HuH-7.5 (cell line): ENCODE measurements at regions not wholly inside any gene's neighbourhood (a gene's known extent, or its start where the extent isn't known, plus 50 kb on each side); places are given as distances from the start of the nearest gene placed in this dataset.

Source experiments
- DNase-seq: peaks from one replicate; pipeline ENCODE4 v3.0.0; 2011; ENCODE audit warnings: low spot score

DNA sequence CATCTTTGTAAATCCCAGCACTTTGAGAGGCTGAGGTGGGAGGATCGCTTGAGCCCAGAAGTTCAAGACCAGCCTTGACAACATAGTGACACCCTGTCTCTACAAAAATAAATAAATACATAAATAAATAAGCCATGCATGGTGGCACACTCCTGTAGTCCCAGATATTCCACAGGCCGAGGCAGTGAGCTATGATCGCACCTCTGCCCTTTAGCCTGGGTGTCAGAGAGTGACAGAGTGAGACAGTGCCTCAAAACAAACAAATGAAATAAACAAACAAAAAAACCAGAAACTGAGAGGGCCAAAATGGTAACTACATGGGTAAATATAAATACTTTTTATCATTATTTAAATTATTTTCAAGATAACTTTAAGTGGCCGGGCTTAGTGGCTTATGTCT is 445.4 kb downstream of the ZIC1 start:
- DNase-seq, result no peak

DNA sequence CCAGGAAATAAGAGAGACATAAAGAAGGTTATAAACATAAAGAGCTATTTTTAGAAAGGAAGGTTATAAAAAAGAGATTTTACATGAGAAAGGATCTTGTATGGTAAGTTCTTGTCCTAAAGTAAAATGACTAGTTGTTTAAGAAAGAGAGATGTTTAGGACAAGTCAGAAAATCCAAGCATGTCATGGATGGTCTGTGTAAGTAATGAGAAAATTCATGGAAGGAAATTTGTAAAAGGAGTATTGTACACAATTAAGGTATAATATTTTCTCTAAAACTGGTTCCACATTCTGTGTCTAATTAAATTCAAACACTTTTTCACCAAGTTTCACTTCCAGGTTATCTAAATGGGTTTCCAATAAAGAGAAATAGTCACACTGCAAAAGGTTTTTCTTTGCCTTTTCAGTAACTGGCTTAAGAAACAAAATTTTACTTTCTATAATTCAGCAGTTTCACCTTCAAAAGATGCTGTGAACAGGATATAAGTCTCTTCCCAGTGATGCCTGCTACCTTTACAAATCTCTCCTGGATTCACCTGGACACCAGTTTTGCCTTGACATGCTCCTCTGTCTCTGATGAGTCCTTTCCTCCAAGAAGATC is 455.7 kb downstream of the ZIC1 start:
- DNase-seq, result no peak

DNA sequence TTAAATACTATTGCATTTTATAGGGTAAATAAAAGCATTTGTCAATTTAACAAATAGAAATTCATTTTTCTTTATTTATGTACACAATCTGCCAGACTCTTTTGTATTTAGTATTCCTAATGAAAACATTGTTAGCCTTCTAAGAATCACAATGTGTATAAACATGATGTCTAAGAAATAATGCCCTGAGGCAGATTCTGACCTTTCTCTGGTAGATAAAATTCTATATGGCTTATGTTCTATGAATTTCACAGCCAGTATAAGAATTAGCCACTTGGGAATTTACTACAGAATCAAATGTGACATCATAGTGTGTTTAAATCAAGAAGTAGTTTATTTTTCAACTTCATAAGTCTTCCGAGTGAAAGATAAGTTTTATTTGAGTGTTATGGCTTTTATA is 457.4 kb downstream of the ZIC1 start:
- no peak for DNase-seq

DNA sequence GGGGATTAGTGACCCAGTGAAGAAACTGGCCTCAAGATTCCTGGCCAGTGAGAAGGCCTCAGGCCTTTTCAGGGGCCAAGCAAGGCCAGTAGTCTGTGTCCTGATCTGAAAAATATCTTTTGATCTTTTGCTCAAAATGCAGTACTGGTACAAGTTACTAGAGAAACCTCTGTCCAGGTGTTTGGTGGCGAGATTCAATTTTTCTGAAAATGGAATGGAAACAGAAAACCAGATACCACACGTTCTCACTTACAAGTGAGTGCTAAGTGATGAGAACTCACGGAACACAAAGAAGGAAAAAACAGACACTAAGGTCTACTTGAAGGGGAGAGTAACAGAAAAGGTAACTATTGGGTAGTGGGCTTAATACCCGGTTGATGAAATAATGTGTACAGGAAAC is 463.4 kb downstream of the ZIC1 start:
- no peak for DNase-seq

DNA sequence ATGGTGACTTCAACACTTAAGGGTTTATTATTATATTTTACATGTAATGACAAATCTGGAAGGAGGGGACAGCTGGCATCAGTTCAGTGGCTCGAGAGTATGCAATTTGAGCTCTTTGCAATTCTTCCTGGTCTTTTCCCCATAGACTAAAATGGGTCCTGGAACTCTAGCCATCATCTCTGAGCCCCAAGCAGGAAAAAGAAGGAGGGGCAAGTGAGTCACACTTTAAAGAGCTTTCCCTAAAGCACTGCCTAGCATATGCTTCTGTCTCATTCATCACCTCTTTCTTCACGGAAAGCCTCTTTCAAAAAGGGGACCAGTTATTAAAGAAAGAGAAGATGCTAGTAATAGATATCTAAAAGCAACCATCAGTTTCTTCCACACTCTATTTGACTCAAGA is 466.3 kb downstream of the ZIC1 start:
- no peak for DNase-seq

DNA sequence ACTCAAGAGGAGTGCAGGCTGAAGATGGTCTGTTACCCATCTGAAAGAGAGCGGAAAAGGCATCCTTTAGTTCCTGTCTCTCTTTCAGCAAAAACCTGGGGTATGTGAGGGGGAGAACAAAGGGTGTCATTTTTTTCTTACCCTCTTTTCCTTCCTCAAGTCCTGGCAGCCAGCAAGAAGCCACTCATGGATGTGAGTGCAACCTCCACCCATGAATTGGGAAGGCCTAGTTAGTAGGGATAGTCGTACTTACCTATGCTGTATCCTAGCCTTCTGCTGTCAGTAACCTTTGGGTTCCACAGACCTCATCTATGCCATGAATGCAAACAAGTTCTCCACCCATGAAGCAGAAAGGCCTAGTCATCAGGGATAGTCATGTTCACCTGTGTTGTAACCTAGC is 472.8 kb downstream of the ZIC1 start:
- DNase-seq, result no peak

DNA sequence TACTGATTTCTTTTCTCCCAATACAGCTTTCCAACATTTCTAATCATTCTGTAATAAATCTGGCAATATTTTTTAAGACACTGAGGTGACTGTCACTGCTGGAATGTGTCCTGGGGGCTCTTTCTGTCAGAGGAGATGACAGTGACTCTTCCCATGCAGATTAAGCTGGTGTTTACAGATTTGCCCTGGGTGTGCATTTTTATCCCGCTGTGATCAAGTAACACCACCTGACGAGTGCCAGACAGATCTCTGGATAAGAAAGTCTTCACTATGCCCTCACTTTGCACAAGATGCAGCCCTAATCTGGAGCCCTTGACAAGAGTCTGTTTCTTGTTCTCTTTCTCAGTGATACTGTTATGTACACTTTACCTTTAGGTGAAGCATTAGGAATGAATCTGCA is 477.7 kb downstream of the ZIC1 start:
- no peak for DNase-seq

DNA sequence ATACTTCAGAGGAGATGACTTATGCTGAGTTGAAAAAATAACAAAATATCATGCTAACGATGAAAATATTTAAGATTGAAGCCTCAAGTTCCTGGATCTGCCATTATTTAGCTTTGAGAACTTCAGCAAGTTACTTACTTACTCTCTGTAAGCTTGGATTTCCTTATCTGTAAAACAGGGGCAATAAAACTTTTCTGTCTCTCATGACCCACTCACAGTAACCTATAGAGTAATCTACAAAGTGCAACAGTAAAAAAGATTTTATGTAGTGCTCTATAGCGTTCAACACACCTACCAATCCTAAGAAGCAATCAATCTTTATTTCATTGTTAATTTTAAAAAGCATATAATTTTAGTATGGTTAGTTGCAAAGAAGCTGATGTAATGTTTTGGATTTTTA is 478.6 kb downstream of the ZIC1 start:
- DNase-seq, result no peak

DNA sequence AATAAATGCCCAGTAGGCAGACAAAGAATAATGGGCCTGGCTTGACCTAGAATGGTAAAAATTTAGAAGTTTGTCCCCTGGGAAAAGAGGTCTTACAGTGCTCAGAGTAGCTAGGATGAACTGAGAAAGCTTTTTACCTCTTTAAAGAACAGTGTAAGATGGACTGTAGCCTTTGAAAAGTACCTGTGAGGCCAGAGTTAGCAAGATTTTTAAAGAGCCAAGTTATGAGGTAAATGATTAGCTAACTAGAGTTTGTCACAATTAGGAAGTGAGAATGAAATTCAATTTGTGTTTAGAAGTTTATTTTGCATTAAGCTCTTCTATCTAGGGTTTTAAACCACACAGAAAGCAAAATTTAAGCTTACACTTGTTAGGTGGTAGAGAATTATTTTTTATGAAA is 480.9 kb downstream of the ZIC1 start:
- DNase-seq, result no peak

DNA sequence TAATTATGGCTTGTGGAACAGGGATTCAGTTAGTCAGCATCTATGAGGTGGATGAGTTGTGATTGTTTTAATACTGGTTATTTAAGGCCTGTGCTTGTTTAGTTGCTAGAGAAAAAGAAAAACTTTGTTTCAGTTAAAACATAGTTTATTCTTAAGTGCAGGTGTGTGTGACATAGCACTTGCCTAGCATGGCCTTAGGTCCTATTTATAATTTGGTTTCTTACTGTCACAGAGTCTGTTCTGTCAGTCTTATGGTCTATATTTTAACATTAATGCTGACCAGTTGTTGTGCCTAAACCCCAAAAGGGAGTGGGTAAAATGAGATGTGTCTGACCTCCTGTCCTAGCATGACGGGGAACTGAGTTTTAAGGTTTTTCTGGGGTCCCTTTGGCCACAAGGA is 486.3 kb downstream of the ZIC1 start:
- no peak for DNase-seq

DNA sequence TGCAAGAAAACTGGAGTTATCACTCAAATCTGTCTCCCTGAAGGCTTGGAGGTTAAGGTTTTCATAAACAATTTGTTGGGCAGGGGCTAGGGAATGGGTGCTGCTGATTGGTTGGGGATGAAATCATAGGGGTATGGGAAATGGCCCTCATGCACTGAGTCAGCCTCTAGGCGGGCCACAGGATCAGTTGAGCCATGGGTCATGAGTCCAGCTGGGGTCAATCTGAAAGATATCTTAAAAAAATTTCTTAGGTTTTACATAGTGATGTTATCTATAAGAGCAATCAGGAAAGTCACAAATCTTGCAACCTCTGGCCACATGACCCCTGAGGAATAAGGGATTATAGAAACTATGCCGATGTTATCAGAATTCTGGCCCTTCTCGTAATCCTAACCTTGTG is 491.7 kb downstream of the ZIC1 start:
- DNase-seq, result no peak

DNA sequence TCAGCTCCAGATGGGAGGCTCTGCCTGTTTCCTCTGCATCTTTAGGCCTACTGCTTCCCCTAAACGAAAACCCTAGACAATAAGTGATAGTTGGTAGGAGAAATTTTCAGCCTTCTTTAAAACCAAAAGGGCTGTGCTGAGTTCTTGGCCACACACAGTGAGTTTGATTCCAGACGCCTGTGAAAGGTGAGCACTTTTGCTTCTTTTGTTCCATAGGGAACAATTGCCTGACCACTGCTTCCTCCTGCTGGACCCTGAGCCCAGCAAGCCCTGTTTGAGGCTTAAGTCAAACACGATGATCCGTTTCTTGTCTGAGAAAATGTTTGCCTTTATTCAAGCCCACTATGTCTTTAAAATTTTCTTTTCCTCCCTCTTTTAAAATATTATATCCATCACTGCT is 493.9 kb downstream of the ZIC1 start:
- no peak for DNase-seq

DNA sequence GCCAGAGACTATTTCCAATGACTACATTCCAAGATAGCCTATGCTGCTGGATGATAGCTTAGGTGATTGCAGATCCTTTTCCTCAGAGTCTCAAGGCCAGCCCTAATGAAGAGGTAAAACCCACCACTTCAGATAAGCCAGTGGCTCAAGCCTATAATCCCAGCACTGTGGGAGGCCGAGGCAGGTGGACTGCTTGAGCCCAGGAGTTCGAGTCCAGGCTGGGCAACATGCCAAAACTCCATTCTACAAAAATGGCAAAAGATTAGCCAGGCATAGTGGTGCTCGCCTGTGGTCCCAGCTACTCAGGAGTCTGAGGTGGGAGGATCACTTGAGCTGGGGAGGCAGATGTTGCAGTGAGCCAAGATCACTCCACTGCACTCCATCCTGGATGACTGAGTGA is 495.3 kb downstream of the ZIC1 start:
- no peak for DNase-seq

DNA sequence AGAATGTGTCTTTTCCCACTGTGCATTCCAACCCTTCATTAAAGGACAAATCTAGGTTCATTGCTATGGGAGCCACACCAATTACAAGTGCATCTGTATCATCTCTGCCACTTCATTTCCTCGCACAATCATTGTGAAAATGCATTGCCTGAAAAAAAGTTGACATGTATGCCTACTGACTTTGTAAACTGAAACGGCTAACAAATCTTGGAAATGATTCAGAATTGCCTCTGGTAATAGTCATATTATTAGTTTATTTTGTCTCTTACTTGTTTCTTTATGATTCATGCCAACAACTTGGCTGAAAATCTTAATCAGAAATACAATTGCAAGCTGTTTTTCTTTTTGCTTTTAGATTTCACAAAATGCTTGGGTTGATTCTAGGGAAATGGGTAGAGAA is 497.1 kb downstream of the ZIC1 start:
- DNase-seq, result no peak

DNA sequence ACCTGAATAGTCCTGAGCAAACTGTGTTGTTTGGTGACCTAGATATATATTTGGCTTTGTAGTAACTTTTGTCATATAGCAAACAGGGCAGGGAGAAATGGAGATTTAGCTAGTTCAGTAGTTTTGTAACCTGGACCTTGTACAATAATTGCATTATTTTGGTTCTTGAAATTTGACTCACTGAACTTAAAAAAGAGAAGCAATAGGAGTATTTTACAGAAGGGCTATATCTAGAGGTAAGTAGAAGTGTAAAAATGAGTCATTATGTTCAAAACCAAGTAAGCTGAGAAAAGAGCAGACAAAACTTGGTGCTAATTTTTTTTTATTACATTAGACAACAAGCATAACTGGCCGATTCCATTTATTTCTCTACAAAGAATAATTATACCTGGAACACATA is 505.4 kb downstream of the ZIC1 start:
- DNase-seq, result no peak

DNA sequence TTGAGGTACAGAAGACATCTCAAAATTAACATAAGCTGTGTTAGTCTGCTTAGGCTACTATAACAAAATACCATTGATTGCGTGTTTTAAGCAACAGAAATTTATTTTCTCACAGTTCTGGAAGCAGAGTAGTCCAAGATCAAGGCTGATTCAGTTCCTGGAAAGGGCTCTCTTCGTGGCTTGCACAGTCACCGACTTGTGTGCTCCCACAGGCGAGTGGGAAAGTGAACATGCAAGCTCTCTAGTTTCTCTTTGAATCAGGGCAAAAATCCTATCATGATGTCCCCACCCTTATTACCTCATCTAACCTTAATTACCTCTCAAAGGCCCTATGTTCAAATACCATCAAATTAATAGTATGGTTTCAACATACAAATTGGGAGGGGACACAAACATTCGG is 505.9 kb downstream of the ZIC1 start:
- no peak for DNase-seq

DNA sequence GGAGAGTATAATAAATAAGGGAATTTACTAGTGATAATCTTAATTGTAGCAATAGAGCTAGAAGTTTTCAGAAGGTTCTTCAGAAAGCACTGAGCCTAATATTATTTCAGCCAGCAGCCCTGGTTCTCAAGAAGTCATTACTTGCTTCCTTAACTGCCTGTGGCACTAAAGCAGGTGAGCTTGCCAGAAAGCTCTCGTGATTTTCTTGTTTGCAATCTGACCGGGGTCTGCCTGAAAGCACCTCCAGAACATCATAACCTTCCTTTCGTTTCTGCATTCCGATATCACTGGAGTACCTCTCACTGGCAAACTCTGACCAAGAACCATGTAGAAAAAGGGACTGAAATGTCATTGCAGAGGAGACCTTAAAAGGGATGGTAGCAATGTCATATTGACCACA is 510.3 kb downstream of the ZIC1 start:
- DNase-seq, result no peak

DNA sequence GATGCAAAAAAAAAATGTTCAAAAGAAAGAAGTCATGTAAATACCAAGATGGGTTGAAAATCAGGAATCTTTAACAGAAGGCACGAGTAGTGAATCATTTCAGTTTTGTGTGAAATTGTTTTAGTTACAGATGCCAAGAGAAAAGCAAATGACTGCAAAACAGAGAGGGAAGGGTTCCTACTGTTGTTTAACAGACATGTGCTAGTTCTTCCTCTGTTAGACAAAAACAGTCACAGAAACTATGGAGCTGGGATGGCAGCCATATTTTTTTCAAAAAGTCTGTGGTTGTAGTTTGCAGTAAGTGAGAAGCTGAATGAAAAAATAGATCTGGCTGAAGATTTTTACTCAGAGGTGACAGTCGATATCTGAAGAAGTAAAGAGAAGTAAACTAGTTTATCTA is 511.9 kb downstream of the ZIC1 start:
- DNase-seq, result no peak

DNA sequence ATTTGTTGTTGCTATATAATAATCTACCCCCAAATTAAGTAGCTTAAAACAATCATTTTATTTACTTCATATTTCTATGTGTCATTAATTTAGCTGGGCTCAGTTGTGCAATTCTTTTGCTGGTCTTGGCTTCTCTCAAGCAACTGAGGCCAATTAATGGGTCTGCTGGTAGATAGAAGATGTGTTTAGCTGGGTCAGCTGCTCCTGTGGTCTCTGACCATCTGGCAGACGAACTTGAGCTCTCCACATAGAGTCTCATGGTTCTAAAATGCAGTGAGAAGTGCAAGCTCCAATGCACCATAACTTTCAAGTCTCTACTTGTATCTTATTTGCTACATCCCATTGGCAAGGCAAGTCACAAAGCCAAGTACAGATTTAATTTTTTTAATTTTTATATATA is 515.6 kb downstream of the ZIC1 start:
- DNase-seq, result no peak

DNA sequence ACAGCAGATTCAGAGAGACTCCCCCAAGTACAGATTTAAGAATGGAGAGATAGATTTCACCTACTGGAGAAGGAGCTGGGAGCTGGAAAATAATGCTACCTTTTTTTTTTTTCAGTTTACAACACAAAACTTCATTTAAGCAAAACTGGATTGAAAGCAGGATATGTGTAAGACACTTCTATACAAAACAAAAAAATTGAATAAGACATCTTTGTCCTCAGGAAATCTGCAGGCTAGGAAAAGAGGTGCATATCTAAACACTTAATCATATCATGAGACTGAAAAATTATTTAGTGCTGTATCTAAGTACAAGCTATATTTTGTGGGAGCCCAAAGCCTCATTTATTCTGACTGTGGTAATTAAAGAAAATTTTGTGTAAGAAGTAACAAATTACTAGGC is 516.1 kb downstream of the ZIC1 start:
- DNase-seq, result no peak

DNA sequence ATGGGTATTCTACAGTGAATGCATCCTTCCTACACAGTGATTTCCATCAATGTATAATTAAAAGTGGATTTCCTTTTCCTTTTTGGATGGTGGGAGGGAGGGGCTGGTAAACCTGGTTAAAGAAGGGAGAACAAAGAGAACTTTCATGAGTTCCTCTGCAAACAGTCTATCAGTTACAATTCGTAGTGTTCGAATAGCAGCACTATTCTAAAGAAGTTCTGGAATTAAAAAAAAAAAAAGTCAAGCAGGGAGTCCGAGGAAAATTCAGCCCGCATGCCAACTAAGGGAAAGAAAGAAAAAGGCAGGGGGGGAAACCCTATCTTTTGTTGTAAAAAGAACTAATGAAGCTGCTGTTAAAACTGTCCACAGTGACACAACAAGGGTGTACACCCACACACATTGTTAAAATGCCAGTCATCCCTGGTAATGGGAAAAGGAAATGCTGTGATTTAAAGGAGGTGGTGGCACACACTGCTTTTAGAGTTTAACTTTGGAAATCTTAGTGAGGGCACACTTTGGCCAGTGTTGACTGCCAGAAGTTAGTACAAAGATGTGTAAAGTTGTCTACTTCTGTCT is 521.2 kb downstream of the ZIC1 start:
- DNase-seq, result no peak

DNA sequence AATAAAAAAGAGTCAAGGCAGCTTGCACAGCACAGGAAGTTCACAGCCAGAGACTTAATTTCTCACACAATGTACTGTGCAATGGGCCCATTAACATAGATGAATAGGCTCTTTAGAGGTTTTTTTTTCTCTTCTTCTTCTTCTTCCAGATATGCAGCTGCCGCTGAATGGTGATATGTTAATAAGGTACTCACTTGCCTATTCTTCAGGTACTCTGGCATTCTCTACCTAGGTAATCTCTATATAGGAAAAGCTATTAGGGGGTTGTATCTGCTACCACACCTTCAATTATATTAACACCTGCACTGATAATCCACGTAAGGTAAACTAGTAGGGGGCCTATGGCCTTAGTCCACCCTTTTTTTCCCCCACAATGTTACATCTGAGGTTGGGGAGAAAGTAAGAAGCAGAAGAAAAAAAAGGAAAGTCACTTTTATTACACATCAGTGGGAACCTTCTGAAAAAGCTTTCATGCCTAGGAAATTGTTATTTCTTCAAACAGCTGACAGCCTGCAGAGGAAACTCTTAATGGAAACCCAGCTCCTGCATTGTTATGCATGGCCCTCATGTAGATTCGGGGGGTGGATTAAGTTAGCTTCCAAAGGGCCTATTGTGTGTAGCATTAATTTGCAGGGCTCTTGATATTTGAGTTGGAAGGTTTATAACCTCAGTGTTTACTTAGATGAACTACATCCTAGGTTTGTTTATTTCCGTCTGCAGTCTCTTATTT is 525.5 kb downstream of the ZIC1 start:
- no peak for DNase-seq

DNA sequence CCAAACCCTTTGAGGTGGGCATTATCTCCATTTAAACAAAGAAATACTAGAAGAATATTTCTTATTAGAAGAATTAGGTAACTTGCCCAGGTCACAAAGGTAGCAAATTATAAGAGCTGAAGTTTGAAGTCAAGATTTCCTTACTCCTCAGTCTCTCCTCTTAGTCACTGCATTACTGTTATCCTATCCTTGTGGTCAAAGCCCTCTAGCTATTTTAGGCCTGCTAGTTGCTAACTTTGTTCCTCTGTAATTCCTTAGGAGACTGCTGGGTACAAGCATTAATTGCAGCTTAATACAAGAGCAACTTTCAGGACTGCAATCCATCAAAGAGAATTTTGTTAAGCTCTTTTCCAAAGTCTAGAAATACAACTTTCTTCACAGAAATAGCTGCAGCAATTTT is 528.2 kb downstream of the ZIC1 start:
- DNase-seq, result no peak

DNA sequence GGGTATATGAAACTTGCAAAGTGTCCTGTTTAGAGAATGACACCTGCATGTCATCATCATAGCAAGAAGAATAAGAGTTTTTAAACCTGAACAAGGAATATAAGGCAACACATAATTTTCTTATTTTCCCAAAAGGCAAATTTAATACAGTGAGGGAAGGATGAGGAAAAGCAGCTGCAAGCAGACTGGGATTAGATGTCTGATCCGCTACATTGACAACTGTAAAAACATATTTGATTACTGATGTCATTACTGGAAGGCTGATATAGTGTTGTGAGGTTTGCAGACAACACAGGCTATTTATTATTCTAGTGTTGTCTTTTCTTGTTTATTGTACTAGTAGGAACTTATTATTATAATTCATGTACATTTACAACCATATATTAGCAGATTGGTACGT is 528.7 kb downstream of the ZIC1 start:
- DNase-seq, result no peak
